ENCODE measurements at regions not wholly inside any gene's neighbourhood (a gene's known extent, or its start where the extent isn't known, plus 50 kb on each side); places are given as distances from the start of the nearest gene placed in this dataset.

GRCh38 chr5:2486373-2486772 is 265.1 kb downstream of the IRX2 start:
- DNase-seq, result no peak

DNA sequence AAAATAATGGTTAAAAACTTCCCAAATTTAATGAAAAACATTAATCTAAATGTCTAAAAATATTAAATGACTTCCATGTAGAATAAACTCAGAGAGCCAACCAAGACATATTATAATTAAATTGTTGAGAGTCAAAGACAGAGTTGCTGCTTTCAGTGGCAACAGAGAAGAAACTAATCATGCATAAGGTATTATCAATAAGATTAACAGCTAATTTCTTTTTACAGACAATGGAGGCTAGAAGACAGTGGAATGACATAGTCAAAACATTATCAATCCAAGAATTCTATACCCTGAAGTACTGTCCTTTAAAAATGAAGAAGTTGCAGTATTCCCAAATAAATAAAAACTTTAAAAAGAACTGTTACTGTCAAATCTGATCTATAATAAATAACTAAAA is 268.7 kb downstream of the IRX2 start:
- no peak for DNase-seq

DNA sequence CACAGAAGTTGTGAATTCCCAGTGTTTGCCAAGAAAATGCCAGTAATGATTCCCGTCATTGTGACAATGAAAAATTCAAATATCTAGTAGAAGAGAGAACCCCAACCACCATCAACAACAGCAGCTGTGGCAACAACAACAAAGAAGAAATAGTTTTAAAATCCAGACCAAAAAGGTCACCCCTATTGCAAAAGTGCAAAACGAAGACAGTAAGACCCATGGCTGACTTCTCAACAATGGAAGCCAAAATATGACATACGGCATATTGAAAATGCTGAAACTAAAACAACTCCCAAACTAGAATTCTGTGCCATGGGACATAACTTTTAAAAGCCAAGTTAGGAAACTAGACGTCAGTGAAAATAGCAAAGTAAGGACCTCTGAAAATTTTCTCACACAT is 270.6 kb downstream of the IRX2 start:
- no peak for DNase-seq

GRCh38 chr5:2475902-2476301 is 275.6 kb downstream of the IRX2 start:
- DNase-seq, result no peak

DNA sequence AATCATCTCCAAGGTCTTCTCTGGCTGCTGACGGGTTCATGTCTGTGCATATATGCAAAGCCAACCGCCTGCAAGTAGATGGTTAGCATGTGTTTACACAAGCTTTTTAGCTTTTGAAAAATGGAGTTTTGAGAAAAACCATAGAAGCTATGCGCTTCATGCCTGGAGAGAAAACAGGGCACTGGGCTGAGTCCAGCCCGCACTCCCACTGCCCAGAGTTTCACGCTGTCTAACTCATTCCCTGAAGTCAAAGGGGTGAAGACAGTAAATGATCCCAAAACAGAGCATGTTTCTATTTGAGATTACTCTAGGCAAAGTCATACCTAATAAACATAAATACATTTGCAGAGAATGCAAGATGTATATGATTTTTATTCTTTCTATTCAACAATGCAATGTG is 278.8 kb downstream of the IRX2 start:
- no peak for DNase-seq

DNA sequence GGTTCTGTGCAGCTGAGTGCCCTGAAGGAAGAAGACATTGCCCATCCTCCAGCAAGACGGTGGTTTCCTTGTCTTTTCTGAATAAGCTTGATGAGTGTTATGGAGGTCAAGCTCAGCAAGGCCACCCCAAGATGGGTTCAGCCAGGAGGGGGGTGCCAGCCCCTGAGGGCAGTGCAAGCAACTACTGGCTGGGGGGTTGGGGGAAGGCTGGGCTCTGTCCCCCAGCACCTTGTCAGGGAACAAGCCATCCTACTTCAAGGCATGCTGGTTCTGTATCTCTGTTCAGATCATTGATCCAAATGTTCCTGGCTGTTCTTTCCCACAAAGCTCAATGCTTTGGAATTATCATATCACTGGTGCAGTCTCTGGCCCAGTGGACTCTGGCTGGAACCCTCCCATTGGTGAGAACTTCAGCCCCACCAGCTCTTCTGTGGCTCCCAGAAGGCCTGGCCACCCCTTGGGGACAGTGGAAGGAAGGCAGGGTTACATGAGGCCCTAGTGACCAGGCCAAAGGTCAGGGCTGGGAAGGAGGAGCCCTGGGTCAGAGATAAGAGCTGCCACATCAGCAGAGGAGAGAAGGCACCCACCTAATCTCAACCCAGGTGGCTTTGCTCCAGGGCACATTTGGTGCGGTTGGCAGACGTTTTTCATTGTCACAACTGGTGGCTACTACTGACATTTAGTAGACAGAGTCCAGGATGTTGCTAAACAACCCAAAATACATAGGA is 280.2 kb downstream of the IRX2 start:
- no peak for DNase-seq

DNA sequence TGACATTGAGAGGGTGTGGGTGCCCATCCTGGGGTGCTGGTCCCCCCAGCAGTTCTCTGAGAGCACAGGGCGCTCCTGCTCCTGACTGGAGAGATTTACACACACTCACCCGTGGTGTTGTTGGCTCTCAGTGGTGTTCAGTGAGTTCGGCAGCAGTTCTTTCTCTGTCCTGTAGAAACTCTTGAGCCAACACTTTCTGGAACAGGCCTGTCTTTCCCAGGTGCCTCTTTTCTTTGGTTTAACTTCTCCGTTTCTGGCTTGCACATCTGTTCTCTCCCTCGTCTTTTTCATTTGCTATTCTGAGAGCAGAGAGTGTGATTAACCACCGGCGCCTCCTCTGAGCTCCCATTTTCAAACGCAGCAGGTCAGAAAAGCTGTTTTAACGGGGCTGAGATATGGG is 284.5 kb downstream of the IRX2 start:
- DNase-seq, result no peak

DNA sequence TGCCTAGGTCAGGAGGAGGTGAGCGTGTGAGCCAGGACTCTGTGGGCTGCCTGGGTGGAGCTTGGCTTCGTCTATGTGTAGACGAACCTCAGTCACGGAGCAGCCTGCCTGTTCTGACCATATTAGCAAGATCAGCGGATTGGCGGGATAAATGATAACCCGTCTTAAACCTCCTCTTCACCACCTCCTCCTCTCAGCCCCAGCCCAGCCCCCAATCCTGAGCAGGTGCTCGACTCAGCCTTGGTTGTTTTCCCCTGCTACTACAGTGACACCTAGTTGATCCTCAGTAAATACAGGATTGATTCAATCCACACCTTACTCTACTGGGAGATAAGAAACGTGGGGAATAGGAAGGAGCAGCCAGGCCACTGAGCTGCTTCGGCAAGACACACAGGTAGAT is 286.1 kb downstream of the IRX2 start:
- no peak for DNase-seq

- no peak for DNase-seq
Measured at GRCh38 chr5:2464141-2464540, 287.3 kb downstream of the IRX2 start.

DNA sequence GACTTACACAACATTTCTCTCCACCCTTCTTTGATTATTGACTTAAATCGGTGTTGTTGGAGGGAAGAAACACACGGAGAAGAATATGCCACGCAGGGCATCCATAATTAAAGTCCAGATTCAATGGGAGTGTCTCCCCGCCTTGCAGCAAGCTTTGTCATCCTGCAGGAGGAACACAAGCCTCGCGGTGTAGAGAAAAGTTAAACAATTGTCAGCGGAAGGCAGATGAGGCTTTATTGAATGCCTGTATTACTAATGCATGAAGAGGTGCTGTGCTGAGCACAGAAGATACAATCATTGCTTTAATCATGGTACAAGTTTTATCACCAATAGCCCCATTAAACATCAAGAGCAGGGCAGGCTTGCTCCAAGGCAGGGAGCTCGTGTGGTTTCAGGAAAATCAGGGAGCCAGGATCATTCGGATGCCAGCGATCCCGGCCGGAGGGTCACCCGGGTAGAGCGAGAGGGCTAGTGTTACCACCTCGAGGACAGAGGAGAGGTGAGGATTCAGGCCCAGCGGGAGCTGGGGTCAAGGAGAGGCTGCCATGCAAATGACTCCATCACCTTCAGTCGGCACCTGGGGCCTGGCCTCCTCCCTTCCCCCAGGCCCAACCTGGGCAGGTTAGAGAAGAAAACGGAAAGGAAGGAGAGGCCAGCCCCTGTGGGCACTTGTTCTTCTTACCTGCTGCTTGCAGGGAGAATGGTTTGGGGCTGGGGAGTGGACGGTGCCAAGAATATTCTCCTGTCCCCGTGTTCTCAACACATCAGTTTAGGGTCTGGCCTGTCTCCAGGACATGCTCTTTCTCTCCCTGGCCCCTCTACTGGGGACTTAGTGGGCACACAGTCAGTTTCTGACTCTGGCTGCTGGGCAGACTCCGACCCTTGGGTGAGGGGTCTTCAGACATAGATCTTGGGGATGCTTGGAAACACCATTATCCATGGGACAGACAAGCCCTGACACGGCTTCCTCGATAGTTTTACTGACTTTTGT is 289.5 kb downstream of the IRX2 start:
- no peak for DNase-seq

DNA sequence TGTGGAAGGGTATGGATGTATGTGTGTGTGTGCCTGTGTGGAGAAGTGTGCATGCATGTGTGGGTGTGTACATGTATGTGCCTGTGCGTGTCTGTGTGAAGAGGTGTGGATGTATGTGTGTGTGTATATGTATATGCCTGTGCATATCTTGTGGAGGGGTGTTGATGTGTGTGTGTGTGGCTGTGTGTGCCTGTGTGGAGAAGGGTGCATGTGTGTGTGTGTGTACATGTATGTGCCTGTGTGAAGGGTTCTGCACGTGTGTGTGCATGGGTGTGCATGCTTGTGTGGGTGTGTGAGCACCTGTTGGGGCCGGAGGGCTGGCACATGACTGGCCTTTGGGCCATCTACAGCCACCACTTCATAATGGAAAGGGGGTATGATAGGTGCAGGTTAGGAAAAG is 291.4 kb downstream of the IRX2 start:
- no peak for DNase-seq

DNA sequence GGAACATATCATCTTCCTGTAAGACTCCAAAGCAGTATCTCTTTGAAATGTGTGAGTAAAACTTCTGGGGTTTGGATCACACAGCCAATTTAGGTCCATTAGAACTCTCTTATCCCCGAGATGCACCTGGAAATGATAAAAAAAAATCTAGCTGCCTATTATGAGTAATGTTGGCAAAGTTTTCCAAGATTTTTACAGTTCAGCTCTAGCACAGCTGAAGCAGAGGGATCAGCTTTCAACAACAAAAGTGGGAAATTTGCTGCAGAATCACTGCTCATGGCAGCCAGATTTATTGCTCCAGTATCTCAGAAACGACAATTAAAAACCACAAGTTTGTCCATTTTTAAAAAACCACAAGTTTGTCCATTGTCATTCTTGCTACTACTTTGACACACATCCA is 292.2 kb downstream of the IRX2 start:
- no peak for DNase-seq

DNA sequence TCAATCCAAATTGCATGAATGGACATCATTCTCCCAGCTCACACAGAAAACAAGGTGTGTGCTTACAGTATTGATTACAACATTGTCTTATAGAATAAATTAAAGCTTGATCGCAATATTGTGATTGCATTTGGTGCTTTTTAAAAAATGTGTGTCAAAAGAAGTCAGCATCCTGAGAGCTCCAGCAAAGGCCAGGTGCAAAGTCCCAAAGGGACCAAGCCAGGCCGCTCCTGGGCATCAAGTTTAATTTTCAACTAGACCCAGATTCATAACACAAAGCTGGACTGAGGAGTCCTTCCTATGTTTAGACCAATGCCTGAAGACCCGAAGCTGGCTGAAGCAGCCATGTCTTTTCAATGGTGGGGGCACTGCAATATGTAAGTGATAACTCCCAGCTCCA is 295.6 kb downstream of the IRX2 start:
- no peak for DNase-seq

DNA sequence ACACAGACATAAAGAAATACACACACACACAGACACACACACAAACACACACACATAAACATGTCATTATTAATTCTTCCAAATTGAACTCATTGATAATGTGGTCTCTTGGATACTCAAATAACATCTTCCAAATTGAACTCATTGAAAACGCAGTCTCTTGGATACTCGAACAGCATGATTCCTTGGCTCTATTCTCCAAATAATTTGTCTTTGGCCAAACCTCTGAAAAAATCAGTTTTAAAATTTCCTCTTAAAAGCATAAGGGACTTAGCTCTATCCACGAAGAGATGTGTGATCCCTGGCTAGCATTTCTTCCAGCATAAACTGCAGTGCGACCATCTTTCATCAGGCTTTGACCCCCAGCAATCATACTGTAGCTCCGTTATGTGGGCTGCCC is 296.6 kb downstream of the IRX2 start:
- DNase-seq, result no peak

DNA sequence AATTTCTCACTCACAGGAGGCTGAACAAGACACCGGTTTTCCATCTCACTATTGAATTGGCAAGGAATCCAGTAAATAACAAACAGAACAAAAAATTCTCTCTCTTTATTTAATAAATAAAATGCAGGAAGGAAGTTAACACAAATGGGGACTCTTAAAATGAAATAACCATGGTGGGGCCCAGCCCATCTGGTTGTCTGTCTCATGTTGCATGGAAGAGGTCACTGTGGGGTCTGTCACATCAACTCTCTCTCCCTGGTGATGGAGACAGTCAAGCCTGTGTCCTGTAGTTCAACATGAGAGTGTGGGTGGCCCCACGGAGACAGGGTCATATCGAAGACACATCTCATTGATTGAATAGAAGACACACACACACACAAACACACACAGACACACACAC is 297.7 kb downstream of the IRX2 start:
- no peak for DNase-seq

DNA sequence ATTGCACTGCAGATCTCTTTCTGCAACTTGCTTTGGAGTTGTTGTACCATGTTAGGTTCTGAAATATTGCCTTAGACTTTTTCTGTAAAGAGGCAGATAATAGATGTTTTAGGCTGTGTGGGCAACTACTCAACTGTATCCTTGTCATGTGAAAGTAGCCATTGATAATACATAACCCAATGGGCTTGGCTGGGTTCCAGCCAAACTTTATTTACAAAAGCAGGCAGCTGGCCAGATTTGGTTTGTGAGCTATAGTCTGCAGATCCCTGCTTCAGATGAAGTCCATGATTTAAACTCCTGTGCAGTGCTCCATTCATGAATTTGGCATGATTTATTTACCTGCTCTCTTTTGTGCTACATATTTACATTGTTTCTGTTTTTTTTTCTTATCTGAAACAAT is 300.4 kb downstream of the IRX2 start:
- no peak for DNase-seq

DNA sequence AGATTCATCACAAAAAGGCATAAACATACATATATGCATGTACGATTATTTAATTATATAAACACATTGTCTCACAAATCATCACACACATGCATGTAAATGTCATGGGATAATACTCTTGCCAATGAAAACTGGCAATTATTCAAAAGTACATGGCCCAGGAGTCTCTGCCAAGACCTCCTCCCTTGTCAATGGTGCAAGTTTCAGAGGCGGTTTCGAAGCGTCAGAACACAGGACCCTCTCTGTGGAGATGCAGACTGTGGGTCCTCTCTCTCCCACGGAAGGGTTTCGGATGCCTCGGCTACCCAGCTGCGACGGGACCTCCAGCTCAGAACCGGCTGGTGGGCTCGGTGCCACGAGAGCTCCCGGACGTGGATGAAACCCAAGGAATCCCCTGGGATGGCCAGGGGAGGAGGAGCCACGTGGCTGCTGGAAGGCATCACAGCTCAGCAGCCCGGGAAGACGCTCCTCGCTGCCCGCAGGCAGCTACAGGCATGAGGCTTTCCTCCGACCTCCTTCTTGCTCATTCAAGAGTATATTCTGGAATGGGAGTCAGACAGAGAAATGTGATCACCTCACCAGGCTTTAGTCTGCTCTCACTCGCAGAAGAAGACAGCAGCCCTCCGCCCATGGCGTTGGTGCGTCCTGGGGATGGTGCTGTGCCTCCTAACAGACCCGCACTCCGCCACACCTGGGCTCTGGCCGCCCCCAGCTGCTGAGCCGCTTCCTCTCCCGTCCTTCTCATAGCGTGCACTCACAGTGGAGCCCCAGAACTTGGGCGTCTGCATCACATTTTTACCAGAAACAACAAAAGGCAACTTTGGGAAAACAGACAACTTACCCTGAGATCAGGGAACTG is 308.8 kb downstream of the IRX2 start:
- no peak for DNase-seq

DNA sequence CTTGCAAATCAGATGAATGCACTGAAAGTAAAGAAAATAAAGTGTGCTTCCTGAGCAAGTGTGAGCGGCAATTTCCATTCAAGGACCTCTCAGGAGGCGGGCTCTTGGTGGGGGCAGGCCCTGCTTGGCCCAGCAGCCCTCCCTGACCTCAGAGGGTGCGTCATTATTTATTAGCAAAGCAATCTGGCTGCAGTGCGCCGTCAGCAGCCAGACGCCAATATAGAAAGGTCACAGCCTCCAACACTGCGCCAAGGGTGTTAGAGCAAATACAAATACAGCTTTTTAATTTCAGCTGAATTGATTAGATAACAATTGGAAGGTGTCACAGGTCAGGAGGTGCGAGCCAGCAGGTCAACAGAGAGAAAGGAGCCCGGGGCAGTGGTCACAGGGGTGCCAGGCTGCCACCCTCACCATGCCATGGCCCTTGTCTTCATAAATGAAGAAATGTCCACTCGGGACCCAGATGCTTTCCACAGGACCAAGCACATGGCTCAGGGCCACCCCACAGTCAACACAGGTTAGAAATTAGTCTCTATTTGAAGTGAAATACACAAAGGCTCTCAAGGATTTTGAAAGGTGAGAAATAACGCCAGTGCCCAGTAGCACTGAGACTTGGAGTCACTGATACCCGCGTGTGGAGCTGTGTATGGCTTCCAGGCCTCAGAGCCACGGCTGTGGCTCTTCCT is 309.8 kb downstream of the IRX2 start:
- no peak for DNase-seq

DNA sequence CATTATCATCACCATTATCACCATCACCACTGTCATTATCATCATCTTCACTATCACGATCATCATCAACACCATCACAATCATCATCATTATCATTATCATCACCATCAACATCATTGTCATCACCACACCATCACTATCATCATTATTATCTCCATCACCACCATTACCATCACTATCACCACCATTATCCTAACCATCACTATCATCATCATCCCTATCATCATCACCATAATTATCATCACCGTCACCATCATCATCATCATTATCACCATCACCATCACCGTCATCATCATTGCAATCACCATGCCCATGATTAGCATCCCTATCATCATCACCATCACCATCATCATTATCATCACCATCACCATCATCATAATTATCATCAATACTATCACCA is 311.9 kb downstream of the IRX2 start:
- DNase-seq, result no peak

- DNase-seq, result no peak
Measured at GRCh38 chr5:2433086-2433485, 318.4 kb downstream of the IRX2 start.

GRCh38 chr5:2432076-2432920 is 319.2 kb downstream of the IRX2 start:
- DNase-seq, result no peak

- no peak for DNase-seq
Measured at GRCh38 chr5:2430606-2431005, 320.9 kb downstream of the IRX2 start.

Measured in DMS79 (cell line).